Progenitor cell of endocrine pancreas (in vitro differentiated cells): ENCODE measurements at regions not wholly inside any gene's neighbourhood (a gene's known extent, or its start where the extent isn't known, plus 50 kb on each side); places are given as distances from the start of the nearest gene placed in this dataset.
"Not testable (repeated sequence)": the region's sequence is repeated elsewhere in the genome, so short reads cannot be mapped to it uniquely, and the experiment has no call there.

ENCODE experiments used
- DNase-seq: peaks from one replicate; pipeline ENCODE4 v3.0.0; 2021; ENCODE audit warnings: low spot score; ENCODE audit not compliant: unreplicated experiment
- H3K27ac Mint-ChIP-seq: 2 replicates; pipeline ENCODE4 v1.8.0; 2021; ENCODE audit warnings: mild to moderate bottlenecking, moderate library complexity, mixed read lengths
- H3K27me3 Mint-ChIP-seq: 2 replicates; pipeline ENCODE4 v1.8.0; 2021; ENCODE audit warnings: mixed read lengths
- H3K36me3 Mint-ChIP-seq: 2 replicates; pipeline ENCODE4 v1.8.0; 2022; ENCODE audit warnings: mixed read lengths; ENCODE audit not compliant: insufficient read depth
- H3K4me1 Mint-ChIP-seq: 2 replicates; pipeline ENCODE4 v1.8.0; 2021; ENCODE audit warnings: low read depth, mixed read lengths
- H3K4me3 Mint-ChIP-seq: 2 replicates; pipeline ENCODE4 v1.8.0; 2021; ENCODE audit warnings: low read depth, mild to moderate bottlenecking, moderate library complexity, mixed read lengths
- H3K9me3 Mint-ChIP-seq: 2 replicates; pipeline ENCODE4 v1.8.0; 2021; ENCODE audit warnings: low read depth, mixed read lengths
- TF ChIP-seq, protein P1 (sequence below): fragments of 200-600 bp; sonication (generic); IDR thresholded peaks from one replicate; pipeline ENCODE4 v1.5.0; 2021; ENCODE audit warnings: antibody characterized with exemption, mild to moderate bottlenecking; ENCODE audit not compliant: unreplicated experiment

DNA sequence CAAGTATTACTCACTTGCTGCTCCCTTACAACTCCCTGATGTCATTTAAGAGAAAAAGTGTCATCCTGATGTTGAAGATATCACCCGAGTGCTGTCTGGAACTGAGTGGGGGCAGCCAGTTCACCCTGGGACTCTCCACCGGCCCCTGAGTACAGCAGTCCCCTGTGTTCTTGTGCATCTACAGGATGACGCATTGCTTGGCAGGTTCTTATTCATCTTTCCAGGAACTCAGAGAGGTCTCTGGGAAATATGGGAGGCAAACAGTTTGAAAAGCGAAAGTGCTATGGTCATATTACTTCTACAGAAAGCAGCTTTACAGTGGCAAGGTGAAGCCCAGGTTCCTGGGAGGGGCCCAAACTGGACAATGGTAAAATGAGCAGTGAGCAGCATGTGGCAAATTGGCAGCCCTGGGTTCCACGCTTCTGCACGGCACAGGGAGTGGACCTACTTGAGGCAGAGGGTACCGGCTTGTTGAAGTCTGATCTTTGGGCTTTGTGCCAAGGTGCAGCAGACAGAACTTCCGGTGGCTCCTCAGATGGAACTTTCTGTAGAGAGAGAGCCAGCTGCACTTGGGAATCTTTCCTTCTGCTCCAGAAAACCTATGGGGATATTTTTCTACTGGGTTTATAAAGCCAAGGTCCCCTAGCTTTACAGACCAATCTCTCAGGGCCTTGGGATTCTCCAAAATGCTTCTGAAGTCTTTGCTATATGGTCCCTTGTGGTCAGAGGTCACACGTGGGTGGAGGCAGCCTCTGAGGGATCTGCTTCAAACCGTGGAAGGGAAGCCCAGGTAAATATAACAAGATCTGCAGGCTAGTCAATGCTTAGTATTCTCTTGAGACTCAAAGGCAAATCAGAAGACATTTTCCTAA lies 128.3 kb downstream of the MAP3K7 start:
- no peak overlapping the region for H3K27ac Mint-ChIP-seq

DNA sequence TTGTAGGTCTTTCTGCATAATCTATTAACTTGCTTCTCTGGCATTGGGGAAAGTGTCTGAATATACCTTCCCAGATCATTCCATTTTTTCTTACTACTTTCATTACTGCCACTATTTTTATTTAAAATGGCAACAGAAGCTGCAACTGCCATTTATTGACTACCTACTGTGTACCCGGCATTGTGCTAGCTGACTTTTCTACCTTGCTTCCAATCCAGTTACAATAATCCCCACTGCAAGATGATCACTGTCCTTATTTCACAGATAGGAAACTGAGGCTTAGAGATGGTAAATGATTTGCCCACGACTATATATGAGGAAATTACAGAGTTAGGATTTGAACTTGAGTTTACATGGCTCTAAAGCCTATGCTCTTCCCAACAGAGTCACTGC lies 129.0 kb downstream of the MAP3K7 start:
- Mint-ChIP-seq H3K36me3 (no peaks in the 10 kb centered on the region), H3K27me3 (no peaks in the 10 kb centered on the region), H3K4me3 (no peak overlapping the region), H3K4me1 (no peaks in the 10 kb centered on the region), H3K9me3 (no peaks in the 10 kb centered on the region), H3K27ac (no peak overlapping the region)
- TF ChIP-seq, protein P1, sequence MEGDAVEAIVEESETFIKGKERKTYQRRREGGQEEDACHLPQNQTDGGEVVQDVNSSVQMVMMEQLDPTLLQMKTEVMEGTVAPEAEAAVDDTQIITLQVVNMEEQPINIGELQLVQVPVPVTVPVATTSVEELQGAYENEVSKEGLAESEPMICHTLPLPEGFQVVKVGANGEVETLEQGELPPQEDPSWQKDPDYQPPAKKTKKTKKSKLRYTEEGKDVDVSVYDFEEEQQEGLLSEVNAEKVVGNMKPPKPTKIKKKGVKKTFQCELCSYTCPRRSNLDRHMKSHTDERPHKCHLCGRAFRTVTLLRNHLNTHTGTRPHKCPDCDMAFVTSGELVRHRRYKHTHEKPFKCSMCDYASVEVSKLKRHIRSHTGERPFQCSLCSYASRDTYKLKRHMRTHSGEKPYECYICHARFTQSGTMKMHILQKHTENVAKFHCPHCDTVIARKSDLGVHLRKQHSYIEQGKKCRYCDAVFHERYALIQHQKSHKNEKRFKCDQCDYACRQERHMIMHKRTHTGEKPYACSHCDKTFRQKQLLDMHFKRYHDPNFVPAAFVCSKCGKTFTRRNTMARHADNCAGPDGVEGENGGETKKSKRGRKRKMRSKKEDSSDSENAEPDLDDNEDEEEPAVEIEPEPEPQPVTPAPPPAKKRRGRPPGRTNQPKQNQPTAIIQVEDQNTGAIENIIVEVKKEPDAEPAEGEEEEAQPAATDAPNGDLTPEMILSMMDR = no peak
- DNase-seq = no peak

More for the DNA sequence above, 128.3 kb downstream of the MAP3K7 start:
- DNase-seq = no peak
- TF ChIP-seq, protein P1 = no peak
- Mint-ChIP-seq H3K4me3 (no peak overlapping the region), H3K27me3 (no peaks in the 10 kb centered on the region), H3K9me3 (no peaks in the 10 kb centered on the region), H3K36me3 (no peaks in the 10 kb centered on the region), H3K4me1 (no peaks in the 10 kb centered on the region)

DNA sequence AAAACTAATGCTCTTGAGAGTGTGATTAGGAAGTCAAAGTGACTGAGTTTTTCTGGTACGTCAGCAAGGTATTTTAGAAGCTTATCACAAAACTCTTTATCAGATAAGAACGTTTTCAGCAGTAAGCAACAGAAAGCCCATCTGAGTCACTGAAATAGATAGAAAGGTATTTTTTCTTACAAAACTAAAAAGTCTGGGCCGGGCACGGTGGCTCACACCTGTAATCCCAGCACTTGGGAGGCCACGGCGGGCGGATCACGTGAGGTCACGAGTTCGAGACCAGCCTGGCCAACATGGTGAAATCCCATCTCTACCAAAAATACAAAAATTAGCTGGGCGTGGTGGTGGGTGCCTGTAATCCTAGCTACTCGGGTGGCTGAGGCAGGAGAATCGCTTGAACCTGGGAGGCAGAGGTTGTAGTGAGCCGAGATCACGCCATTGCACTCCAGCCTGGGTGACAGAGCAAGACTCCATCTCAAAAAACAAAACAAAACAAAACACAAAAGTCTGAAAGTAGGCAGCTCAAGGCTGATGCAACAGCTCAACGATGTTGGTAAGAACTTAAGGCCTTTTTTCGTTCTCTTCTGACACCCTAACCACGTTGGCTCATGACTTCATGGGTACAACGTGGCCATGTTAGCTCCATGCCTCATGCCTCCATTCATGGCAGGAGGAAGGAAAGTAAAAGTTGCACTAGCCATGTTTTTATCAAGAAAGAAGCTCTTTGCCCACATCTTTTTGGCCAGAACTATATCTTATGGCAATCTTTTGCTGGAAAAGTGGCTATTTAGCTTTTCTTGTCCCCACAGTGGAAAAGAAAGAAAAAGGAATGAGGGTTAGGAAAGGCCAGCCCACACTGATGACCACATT lies 129.6 kb downstream of the MAP3K7 start:
- H3K36me3 Mint-ChIP-seq, H3K4me3 Mint-ChIP-seq, H3K27me3 Mint-ChIP-seq, H3K27ac Mint-ChIP-seq, H3K9me3 Mint-ChIP-seq, DNase-seq, H3K4me1 Mint-ChIP-seq: not testable (repeated sequence)

- TF ChIP-seq, protein P1 = no peak
- Mint-ChIP-seq H3K36me3 (no peaks in the 10 kb centered on the region), H3K4me1 (no peaks in the 10 kb centered on the region), H3K27ac (no peak overlapping the region), H3K4me3 (no peak overlapping the region), H3K27me3 (no peaks in the 10 kb centered on the region), H3K9me3 (no peaks in the 10 kb centered on the region)
- no peak for DNase-seq
Observed at GRCh38 chr6:90456001-90456400, 130.9 kb downstream of the MAP3K7 start.

GRCh38 chr6:90454836-90455427 lies 131.9 kb downstream of the MAP3K7 start:
- Mint-ChIP-seq H3K27me3 (no peaks in the 10 kb centered on the region), H3K9me3 (no peaks in the 10 kb centered on the region), H3K27ac (peak overlapping the region; percentile 63), H3K36me3 (no peaks in the 10 kb centered on the region), H3K4me3 (no peak overlapping the region), H3K4me1 (no peaks in the 10 kb centered on the region)
- TF ChIP-seq, protein P1 = no peak
- DNase-seq = no peak
